Right atrium auricular region (tissue), 2 donors: ENCODE measurements at regions not wholly inside any gene's neighbourhood (a gene's known extent, or its start where the extent isn't known, plus 50 kb on each side); places are given as distances from the start of the nearest gene placed in this dataset.

Experiments used
- DNase-seq: peaks from one replicate; pipeline ENCODE4 v3.0.0-alpha.2; 2019; ENCODE audit warnings: low spot score
- H3K27ac ChIP-seq, 2 donors: fragments of 200-600 bp; sonication (generic); 1 replicate in 1 of 2; 2 replicates in 1 of 2; pipeline ENCODE4 v1.5.1; 2016 to 2019
- H3K27me3 ChIP-seq, 2 donors: fragments of 200-600 bp; sonication (generic); one replicate each; pipeline versions ENCODE4 v1.5.1 to v1.6.0; 2017 to 2019
- H3K36me3 ChIP-seq: fragments of 200-600 bp; sonication (generic); one replicate; pipeline ENCODE4 v1.5.1; 2016
- H3K4me1 ChIP-seq, 2 donors: fragments of 200-600 bp; sonication (generic); one replicate each; pipeline versions ENCODE4 v1.5.1 to v1.6.0; 2017 to 2019
- H3K4me3 ChIP-seq, 2 donors: fragments of 200-600 bp; sonication (generic); 1 replicate in 1 of 2; 2 replicates in 1 of 2; pipeline ENCODE4 v1.5.1; 2017 to 2019; ENCODE audit warnings: mild to moderate bottlenecking in 1 of 2, moderate library complexity in 1 of 2
- H3K9me3 ChIP-seq, 2 donors: fragments of 200-600 bp; sonication (generic); one replicate each; pipeline ENCODE4 v1.5.1; 2019
- CTCF ChIP-seq, 2 donors: fragments of 200-600 bp; sonication (generic); IDR thresholded peaks; one replicate each; pipeline ENCODE4 v1.5.1; 2019; ENCODE audit warnings: antibody characterized with exemption in 2 of 2

- no peak for DNase-seq
Observed at GRCh38 chr11:23405350-23405937, 545.2 kb upstream of the CCDC179 start.

DNA sequence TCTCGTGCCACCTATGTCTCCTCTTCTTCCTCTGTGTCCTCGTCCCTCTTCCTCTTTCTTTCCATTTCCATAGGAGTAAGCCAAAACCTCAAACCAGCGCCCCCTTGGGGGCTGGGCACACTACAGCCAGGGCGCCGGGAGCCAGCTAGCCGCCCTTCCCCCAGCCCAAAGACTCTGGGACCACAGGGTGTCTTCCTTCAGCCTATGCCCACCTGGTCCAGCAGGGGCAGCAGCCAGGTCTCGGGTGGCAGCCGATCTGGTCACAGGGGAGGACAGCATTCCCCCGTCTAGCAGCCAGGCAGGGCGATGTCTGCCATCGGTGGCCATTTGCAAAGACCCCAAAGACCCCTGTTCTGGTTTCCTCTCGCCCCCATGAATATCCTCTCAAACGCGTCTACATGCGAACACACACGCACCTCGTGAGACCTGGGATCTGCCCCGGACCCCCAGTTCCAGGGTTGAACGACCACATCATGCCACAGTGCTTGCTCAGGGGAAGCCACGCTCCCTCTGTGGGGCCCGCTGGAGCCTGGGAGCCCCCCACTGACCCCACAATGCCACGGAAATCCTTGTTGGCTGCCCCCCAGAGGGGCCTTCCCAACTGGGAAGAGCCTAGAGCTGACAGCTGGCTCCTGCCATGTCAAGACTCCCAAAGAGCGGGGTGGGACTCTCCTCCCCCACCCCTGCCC lies 546.0 kb upstream of the CCDC179 start:
- H3K36me3 ChIP-seq = no peaks in the 10 kb centered on the region
- peaks cover 0 to 15% of the 10 kb centered on the region in 2 donors for H3K9me3 ChIP-seq
- TF ChIP-seq CTCF (IDR thresholded peaks at IDR 0.05) = no peak
- H3K27ac ChIP-seq = no peak overlapping the region
- no peaks in the 10 kb centered on the region for H3K27me3 ChIP-seq
- DNase-seq = no peak
- no peak overlapping the region for H3K4me3 ChIP-seq
- H3K4me1 ChIP-seq = no peaks in the 10 kb centered on the region

More at GRCh38 chr11:23405350-23405937, 545.2 kb upstream of the CCDC179 start:
- H3K9me3 ChIP-seq = peaks cover 0 to 7% of the 10 kb centered on the region in 2 donors
- H3K27ac ChIP-seq = no peak overlapping the region
- H3K27me3 ChIP-seq = no peaks in the 10 kb centered on the region
- no peaks in the 10 kb centered on the region for H3K4me1 ChIP-seq
- no peak overlapping the region for H3K4me3 ChIP-seq
- no peaks in the 10 kb centered on the region for H3K36me3 ChIP-seq
- TF ChIP-seq CTCF (IDR thresholded peaks at IDR 0.05) = no peak

DNA sequence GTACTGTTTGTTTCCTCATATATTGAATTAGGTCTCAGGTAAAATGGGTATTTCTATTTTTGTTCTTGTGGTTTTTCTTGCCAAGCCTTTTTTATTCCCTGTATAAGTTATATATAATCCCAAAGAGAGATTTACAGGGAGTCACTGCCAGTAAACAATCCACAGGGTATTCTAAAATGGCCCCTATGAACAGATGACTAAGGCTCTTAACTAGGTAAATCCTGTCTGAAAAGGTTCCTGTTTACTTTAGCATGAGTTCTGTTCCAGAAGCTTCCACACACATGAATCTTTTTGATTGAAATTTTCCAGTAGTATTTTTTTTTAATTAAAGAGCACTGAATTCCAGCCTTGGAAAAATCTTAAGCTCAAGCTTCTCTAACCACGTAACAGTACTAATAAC lies 552.8 kb upstream of the CCDC179 start:
- H3K4me3 ChIP-seq = no peak overlapping the region
- H3K9me3 ChIP-seq = peaks cover 0 to 24% of the 10 kb centered on the region in 2 donors
- no peaks in the 10 kb centered on the region for H3K27me3 ChIP-seq
- H3K4me1 ChIP-seq = no peaks in the 10 kb centered on the region
- H3K27ac ChIP-seq = no peak overlapping the region
- H3K36me3 ChIP-seq = no peaks in the 10 kb centered on the region
- DNase-seq = no peak
- TF ChIP-seq CTCF (IDR thresholded peaks at IDR 0.05) = no peak

- no peak for DNase-seq
- H3K27ac ChIP-seq = no peak overlapping the region
- H3K4me1 ChIP-seq = no peaks in the 10 kb centered on the region
- no peak overlapping the region for H3K4me3 ChIP-seq
- H3K27me3 ChIP-seq = no peaks in the 10 kb centered on the region
- H3K9me3 ChIP-seq = no peaks in the 10 kb centered on the region
- no peak for TF ChIP-seq CTCF (IDR thresholded peaks at IDR 0.05)
- no peaks in the 10 kb centered on the region for H3K36me3 ChIP-seq
Observed at GRCh38 chr11:23423104-23423503, 562.8 kb upstream of the CCDC179 start.

- H3K4me1 ChIP-seq = no peaks in the 10 kb centered on the region
- no peak overlapping the region for H3K4me3 ChIP-seq
- H3K9me3 ChIP-seq = no peaks in the 10 kb centered on the region
- no peaks in the 10 kb centered on the region for H3K36me3 ChIP-seq
- no peak for DNase-seq
- no peaks in the 10 kb centered on the region for H3K27me3 ChIP-seq
- no peak overlapping the region for H3K27ac ChIP-seq
- TF ChIP-seq CTCF (IDR thresholded peaks at IDR 0.05) = no peak
Observed at GRCh38 chr11:23423656-23424055, 563.4 kb upstream of the CCDC179 start.
